ENCODE measurements at regions not wholly inside any gene's neighbourhood (a gene's known extent, or its start where the extent isn't known, plus 50 kb on each side); places are given as distances from the start of the nearest gene placed in this dataset.

DNA sequence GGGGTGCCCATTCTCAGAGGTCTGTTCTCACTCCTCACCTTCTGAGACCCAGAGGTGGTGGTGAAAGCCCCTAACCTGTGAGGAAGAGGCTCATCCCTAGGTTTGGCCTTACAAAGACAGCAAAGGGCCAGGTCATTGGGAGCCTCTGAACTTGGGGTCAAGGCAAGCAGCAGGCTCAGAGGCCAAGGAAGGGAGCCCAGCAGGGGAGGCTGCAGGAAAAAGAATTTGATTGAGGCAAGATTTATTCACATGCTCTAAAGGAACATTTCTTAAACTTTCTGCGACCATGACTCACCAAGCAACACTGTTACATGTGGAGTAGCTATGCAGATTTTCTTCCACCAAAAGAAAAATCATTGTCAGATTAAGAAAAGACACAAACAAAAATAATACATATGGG, 132.5 kb upstream of the SYT6 start:
- dilution Hi-C loops (cut with HindIII; ENCODE audit: low sequenced_read_pairs, unreplicated experiment) (no loop called here), intact Hi-C loops (cut with micrococcal nuclease) (no loop called here), in situ Hi-C loops (cut with MboI; ENCODE audit: low sequenced_read_pairs) (loop anchor here (25.0 kb wide), 1 partner anchor 424 kb away; the partner anchor contains the start of gene PTPN22)
- Histone ChIP-seq H2BK15ac (ENCODE audit: low read depth, low read length) (no peak overlapping the region), H3K27ac (ENCODE audit: insufficient read depth, low read length) (no peak overlapping the region), H3K14ac (replicated peaks; ENCODE audit: low read depth, low read length) (no peak overlapping the region), H3K9me3 (ENCODE audit: control insufficient read depth, insufficient read depth, low read length) (no peaks in the 10 kb centered on the region), H3K4me3 (ENCODE audit: insufficient read depth, low read depth, low read length) (no peak overlapping the region), H3K27me3 (ENCODE audit: control insufficient read depth, insufficient read depth, low read length) (peaks cover 11% of the 10 kb centered on the region; the same call in 1 of the 2 replicates), H3K4ac (ENCODE audit: low read depth, low read length) (no peak overlapping the region), H2BK120ac (ENCODE audit: low read depth, low read length) (no peak overlapping the region), H3K9ac (ENCODE audit: low read depth, low read length) (no peak overlapping the region), H3K4me2 (ENCODE audit: low read depth, low read length) (no peak overlapping the region), H3K4me1 (ENCODE audit: control insufficient read depth, insufficient read depth, low read length) (peaks cover 2% of the 10 kb centered on the region; the same call in 1 of the 2 replicates), H4K20me1 (ENCODE audit: insufficient read depth, low read length) (no peaks in the 10 kb centered on the region), H2BK5ac (ENCODE audit: low read depth, low read length, poor library complexity, severe bottlenecking) (no peak overlapping the region), H4K91ac (ENCODE audit: insufficient read depth, low read depth, low read length) (no peak overlapping the region), H2AK9ac (replicated peaks; ENCODE audit: low read depth, low read length, poor library complexity) (no peak overlapping the region), H3K79me1 (ENCODE audit: low read depth in 1 of 2, low read length in 2 of 2) (no peaks in the 10 kb centered on the region), H3K23ac (ENCODE audit: low read depth, low read length) (no peak overlapping the region), H2AK5ac (ENCODE audit: low read depth, low read length) (no peak overlapping the region), H3K56ac (ENCODE audit: extremely low read depth, insufficient read depth, low read length) (no peak overlapping the region), H4K8ac (ENCODE audit: low read depth in 2 of 2, low read length in 2 of 2) (no peak overlapping the region), H3K36me3 (ENCODE audit: control insufficient read depth, insufficient read depth, low read length) (no peaks in the 10 kb centered on the region), H2AFZ (replicated peaks; ENCODE audit: low read length, poor library complexity) (no peak overlapping the region), H3K9me1 (ENCODE audit: insufficient read depth, low read length) (no peaks in the 10 kb centered on the region), H3K18ac (ENCODE audit: low read depth, low read length) (no peak overlapping the region), H4K5ac (ENCODE audit: low read depth, low read length) (no peak overlapping the region), H2BK20ac (ENCODE audit: low read depth, low read length) (no peak overlapping the region)
- peak; percentile 31 for DNase-seq
- ChIA-PET CTCF (no interaction called here), POLR2A (ENCODE audit: unreplicated experiment) (no interaction called here)
- WGBS, 2 experiments (ENCODE audit: extremely low coverage in 2 of 2, insufficient read length in 1 of 2): no CpG with 5 or more reads among the region's 1 CpG
- BruUV-seq (replicated peaks): no TSS peak
- no peak for TF ChIP-seq NFE2L2 (IDR thresholded peaks at IDR 0.05; ENCODE audit: low read depth, low read length)
- TF ChIP-seq RFX5 (IDR thresholded peaks at IDR 0.05; ENCODE audit: low read depth, low read length): peak; percentile 64; the same call in 1 of the 2 replicates
- no peak for TF ChIP-seq POLR2A (IDR thresholded peaks at IDR 0.05; ENCODE audit: low read depth, low read length)
- TF ChIP-seq, protein P1, sequence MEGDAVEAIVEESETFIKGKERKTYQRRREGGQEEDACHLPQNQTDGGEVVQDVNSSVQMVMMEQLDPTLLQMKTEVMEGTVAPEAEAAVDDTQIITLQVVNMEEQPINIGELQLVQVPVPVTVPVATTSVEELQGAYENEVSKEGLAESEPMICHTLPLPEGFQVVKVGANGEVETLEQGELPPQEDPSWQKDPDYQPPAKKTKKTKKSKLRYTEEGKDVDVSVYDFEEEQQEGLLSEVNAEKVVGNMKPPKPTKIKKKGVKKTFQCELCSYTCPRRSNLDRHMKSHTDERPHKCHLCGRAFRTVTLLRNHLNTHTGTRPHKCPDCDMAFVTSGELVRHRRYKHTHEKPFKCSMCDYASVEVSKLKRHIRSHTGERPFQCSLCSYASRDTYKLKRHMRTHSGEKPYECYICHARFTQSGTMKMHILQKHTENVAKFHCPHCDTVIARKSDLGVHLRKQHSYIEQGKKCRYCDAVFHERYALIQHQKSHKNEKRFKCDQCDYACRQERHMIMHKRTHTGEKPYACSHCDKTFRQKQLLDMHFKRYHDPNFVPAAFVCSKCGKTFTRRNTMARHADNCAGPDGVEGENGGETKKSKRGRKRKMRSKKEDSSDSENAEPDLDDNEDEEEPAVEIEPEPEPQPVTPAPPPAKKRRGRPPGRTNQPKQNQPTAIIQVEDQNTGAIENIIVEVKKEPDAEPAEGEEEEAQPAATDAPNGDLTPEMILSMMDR (conservative IDR thresholded peaks at IDR 0.05; ENCODE audit: low read depth, low read length): peak; percentile 14; the same call in 1 of the 2 replicates
- ATAC-seq (ENCODE audit: low read depth): peak; percentile 58

All from IMR-90 (cell line).